ENCODE measurements at regions not wholly inside any gene's neighbourhood (a gene's known extent, or its start where the extent isn't known, plus 50 kb on each side); places are given as distances from the start of the nearest gene placed in this dataset.
A peak's percentile ranks its signal among the peaks of the same experiment; 100 is the strongest.

DNA sequence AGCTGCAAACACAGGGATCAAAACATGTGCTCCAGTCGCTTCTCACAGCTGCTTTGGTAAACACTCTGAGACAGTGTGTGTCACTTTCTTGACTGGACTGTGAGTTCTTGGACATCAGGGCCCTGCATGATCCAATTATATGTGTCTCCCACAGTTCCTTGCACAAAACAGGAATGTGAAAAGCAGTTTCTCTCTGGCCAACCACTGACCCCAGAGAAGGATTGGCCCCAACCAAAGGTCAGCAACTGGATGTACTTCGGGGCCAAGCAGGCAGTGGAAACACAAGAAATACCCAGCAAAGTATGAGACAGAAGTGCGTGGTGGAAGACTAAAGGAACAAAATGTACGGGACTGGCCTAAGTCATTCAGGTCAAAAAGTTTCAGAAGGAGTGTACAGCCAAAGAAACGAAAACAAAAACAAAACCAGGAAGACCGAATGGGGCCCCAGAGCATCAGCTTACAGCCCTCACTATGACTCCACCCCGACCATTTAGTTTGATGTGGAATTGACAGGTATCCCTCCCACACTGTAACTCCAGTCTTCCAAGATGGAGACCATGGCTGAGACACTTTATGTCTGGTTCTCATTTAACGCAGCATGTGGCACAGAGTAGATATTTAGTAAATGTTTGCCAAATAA lies 76.7 kb upstream of the LPP start:
- DNase-seq, result no peak

DNA sequence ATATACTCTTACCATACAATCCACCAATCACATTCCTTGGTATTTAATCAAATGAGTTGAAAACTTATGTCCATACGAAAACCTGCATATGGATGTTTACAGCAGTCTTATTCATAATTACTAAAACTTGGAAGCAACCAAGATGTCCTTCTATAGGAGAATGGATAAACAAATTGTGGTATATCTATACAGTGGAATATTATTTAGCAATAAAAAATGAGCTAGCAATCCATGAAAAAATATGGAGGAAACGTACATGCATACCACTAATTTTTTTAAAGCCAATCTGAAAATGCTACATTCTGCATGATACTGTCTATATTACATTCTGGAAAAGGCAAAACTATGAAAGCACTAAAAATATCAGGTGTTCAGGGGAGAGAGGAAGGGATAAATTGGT lies 73.9 kb upstream of the LPP start:
- DNase-seq, result no peak

DNA sequence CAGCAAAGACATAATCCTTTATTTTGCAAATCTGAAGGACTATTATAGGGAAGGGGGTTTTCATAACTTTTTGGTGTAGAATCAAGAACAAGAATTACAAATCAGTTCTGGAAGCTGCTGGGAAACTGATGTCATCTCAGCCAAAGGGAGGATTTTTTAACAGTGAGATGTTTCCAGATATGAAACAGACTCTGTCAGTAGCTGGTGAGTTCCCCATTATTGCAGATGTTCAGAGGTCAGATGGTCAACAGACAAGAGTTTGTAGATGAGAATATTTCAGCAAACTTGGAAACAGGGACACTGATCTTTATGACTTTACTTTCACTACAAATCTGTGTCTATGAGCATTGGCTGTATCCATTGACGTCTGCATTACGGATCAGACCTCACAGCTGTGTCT lies 71.9 kb upstream of the LPP start:
- peak; percentile 24 for DNase-seq

DNA sequence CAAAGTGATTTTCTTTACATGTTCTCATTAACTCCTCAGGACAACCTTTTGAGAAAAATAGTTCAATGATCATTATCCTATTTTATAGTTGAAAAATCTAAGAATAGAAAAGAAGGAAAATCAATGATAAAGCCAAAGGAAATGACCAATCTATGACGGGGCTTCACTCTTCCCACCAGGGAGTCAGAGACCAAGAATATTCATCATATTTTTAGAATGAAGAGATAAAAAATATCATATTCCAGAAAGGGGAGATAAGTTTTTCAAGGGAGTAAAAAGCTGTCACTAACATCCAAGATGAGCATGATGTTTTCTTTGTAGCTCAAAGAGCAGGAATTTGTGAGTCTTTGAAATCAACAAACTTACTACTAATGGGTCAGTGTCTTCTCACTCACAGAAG lies 71.5 kb upstream of the LPP start:
- no peak for DNase-seq

DNA sequence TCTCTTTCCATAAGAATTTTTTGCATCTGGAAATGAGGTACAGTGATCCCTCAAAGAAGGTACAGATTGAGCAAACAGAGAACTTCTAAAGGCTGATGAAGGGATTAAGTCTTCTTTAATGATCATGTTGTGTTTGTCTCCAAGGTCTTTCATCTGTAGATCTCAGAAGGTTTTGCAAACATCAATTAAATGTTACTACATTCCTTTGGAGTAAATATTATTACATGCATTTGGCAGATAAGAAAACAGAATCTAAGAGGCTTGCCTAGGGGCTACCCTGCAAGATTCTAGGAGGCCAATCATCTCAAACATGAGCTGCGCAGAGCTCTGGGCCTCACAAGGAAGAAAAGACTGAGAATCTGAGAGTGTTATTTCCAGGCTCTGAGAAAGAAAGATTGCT lies 70.9 kb upstream of the LPP start:
- no peak for DNase-seq

DNA sequence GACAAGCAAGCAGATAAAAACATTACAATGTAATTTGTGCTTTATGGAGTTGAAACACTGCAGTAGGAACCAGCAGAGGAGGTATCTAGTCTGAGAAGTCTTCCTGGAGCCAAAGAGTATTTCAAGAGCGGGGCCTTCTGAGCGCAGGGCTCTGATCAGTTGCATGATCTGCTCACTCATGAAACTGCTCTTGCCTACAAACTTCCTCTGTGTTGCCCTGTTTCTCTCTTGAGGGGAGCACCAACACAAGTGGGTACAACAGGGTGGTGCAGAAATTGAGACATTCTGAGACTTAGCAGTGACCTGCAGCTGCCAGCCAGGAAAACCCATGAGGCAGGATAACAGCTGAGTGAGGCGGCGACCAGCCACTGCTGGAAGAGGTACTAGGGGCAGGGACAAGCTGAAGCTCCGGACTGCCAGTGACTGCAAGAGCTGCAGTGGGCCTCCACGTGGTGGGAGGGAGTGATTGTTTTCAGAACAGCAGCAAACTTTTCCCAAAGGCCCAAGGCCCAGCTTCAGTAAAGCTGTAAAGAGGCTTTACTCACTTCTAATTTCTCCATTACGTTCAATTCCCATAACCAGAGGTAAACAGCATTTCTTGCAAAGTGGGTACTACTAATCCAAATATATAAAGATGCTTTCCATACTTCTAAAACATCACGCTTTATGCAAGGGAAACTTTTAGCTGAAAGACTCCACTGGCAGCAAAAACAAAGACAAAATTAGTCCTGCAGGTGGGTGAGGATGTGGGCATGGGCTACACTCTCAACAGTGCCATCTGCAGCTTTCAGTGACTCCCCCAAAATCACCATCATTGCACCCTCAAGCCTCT lies 69.0 kb upstream of the LPP start:
- no peak for DNase-seq

DNA sequence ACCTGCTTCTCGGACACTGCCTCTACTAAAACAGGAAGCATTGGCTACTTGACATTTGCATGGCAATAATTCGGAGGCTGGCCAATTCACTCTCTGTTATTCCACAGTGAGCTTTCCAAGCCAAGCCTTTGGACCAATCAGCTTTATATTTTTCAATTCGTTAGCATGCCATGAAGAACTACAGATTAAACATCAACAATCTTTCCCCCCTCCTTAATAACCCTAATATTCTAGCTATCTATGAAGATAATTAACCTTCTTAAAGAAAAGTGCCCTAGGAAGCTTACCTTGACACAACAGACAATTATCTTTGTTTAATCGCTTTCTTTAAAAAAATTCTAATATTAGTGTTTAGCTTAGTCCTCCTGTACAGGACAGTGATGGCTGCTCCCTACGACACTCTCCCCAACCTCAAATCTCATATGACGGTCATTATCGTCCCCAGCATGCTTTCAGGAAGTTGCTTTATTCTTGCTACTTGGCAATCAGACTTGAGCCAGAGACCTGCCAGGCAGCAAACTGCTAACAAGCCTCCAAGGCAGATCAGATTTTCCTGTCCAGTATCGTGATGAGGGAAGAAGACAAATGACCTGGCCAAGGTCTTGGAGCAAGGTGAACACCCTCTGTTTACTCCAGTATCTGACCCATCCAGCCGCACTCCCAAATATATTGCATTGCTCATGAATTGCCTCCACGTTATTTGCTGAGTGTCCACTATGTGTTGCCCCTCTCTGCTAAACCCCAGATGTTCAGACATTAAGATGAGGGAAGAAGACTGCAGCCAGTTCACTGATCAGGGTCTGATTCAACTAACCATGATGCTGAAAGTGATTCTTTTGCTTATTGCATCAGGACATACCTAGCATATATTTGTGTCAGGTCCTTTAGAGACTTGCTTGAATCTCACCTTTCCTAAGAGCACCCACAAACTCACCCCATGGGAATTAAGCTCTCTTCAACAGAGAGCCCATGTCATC lies 68.1 kb upstream of the LPP start:
- DNase-seq, result no peak

DNA sequence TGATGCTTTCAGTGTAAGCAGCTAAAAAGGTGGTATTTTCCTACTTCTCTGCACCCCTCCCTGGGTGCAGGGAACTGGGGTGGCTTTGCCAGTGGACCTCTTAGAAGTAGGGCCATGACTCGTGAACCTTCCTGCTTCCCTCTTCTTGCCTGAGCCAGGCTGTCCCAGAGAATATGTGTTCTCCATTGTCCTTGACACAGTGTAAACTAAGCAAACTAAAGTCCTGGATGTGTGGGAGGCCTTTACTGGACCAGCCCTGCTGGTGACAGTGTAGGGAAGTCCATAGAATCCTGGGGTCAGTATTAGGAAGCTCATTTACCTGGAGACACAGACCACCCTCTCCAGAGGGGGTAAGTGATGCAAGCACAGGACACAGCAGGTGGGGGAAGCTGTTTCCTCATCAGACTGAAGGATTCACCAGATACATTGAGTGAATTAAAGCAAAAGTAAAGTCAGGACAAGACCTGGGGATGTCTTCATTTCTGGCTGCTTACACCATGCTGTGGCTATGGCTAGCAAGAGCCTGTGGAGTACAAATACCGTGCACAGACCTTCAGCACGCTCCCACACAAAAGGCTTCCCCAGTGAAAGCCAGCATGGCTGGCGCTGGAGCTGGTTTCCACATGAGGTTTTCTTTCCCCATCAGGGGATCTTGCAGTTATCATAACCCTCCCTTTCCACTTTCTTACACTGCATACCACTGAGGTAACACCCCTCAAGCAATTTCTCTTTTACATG lies 64.8 kb upstream of the LPP start:
- no peak for DNase-seq

DNA sequence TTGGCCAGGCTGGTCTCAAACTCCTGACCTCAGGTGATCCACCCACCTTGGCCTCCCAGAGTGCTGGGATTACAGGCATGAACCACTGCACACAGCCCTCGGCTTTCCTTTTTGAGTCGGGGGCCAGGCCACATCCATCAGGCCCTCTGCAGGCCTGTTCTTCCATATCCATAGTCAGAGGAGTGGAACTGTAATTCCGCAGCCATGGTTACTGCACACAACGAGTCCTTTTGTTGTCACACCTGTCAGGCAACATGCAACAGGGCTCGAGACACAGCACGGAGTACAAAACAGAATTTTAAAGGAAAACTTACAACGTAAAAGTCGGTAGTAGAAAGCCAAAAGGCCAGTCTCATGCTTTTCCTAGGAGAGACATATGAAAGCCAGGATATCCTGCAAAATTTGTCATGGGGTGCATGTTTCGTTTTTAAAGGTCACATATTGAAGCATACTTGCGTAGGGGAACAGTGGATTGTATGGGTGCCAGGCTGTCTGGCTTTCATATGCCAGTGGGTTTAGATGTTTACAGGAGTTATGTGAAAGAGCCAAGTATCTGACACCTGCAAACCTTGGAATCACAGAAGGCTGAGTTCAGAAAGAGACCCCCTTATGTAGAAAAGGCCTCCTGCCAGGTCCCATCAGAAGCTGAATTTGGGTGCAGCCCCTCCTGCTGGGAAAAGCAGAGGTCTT lies 63.2 kb upstream of the LPP start:
- DNase-seq, result no peak

DNA sequence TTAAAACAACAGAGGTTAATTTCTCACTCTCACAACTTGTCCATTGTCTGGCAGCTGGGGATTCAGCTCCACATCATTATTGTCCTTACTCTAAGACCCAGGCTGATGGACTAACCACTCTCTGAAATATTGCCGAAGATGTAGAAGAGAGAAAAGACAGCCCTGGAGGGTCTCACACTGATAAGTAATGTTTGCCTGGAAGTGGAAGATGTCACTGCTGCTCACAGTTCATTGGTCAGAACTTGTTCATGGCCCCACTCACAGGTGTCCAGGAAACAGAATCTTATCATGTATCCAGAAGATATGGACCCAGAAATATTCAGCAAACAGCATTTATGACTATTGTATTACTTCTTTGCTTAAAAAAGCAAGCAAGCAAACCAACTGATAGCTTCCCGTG lies 62.2 kb upstream of the LPP start:
- no peak for DNase-seq

DNA sequence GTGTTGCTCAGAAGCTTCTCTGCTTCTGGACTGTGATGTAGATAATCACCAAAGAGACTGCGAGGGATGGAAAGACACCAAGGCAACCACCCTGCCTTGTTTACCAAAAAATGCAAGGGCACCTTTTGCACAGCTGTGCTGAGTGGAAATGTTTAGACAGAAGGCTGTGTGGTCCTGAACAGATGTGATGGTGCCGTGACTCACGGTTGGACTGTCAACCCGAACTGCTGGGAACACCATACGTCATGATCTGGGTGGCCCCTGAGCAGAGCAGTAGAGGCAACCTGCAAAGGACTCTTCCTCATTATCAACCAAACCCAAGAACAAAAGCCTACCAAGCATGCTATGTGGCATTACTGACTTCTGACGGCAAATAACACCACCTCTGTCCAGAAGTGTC lies 61.3 kb upstream of the LPP start:
- DNase-seq, result no peak

DNA sequence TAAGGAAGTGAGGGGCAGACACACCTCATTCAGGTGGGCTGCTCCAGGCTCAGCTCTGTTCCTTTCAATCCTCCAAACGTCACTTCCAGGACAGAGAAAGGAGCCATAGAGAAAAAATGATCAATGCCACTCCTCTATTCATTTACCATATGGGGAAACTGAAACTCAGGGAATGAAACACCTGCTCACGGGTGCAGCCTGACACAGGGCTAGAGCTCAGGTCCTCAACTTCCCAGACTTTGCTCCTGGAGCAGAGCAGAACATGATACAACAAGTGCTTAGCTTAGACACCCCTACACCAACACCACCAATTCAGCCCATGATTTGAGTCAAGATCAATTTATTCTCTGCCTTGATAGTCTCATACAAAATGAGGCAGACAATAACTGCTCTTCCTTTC lies 58.5 kb upstream of the LPP start:
- no peak for DNase-seq

DNA sequence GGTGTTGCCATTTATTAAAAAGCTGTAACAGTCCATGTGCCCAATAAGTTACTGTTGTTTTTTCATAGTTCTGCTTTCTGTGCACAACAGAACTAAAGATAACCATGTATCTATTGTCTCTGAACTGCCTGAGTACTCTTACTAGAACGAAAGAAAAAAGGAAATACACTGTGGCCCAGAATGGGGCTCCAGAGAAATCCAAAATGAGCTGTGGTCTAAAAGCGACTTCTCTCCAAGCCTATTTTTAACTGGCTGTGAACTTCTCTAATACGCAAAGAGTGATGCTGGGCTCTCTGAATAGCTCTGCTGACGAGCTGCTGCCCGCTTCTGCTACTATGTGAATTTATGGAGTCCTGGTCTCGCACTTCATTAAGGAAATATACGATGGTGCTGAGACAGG lies 56.2 kb upstream of the LPP start:
- DNase-seq, result no peak

DNA sequence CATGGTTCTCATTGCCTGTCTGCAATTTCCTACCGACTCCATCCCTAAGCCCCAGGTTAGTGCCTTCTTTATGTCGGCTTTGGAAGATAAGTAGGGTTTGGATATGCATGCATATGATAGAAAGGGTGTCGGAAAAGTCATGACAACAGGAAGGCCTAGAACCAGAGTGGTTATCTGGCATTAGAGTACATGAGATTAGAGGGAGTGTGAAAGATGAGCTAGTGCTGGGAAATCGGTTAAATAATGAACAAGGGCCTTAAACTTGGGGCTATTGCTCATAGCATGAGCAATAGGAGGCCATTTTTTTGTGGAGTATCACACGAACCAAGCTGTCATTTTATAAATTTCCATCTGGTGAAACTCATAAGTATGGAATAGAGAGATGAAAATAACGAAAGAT lies 54.0 kb upstream of the LPP start:
- DNase-seq, result no peak

DNA sequence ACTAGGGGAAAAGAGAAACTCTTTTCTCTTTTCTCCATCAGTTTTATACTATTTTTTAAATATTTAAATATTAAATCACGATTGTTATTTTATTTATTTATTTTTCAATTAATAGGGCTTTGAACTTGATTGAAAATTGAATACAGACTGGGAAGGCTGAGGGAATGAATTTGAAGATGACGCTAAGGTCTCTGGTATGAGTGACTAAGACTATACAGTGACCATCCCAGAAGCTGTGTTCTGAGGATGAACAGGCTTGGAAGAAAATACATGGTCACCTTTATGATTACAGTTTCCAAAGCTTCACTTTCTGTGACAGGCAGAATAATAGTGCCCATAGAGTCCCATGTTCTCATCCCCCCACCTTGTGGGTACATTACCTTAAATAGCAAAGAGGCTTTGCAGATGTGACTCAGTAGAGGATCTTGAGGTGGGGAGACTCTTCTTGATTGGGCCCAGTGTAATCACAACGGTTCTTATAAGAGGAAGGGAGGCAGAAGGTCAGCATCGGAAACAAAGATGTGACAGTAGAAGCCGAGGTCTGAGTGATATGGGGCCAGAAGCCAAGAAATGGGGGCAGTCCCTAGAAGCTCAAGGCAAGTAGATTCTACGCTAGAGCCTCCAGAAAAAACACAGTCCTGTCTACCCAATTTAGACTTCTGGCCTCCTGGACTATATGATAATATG lies 51.0 kb upstream of the LPP start:
- DNase-seq, result no peak

DNA sequence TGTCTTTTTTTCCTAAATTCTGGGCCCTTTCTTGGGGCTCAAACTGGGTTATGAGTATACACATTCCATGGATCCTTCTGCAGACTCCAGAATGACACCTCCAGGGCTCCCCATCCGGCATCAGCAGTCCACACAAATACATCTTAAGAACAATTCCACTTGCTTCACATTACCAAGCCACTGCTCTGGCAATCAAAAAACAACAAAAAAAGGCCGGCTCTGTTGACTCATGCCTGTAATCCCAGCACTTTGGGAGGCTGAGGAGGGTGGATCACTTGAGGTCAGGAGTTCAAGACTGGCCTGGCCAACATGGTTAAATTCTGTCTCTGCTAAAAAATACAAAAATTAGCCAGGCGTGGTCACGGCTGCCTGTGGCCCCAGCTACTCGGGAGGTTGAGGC lies 49.9 kb upstream of the LPP start:
- no peak for DNase-seq
